ENCODE measurements at regions not wholly inside any gene's neighbourhood (a gene's known extent, or its start where the extent isn't known, plus 50 kb on each side); places are given as distances from the start of the nearest gene placed in this dataset.

GRCh38 chr6:147055821-147056392 lies 148.3 kb upstream of the STXBP5 start:
- TF ChIP-seq CTCF (IDR thresholded peaks at IDR 0.05; ENCODE audit: borderline replicate concordance, extremely low read depth, low read length, poor library complexity, severe bottlenecking) (no peak), EZH2 (IDR thresholded peaks at IDR 0.05; ENCODE audit: borderline replicate concordance, low read depth, low read length, severe bottlenecking) (no peak)
